ENCODE measurements at regions not wholly inside any gene's neighbourhood (a gene's known extent, or its start where the extent isn't known, plus 50 kb on each side); places are given as distances from the start of the nearest gene placed in this dataset.

DNA sequence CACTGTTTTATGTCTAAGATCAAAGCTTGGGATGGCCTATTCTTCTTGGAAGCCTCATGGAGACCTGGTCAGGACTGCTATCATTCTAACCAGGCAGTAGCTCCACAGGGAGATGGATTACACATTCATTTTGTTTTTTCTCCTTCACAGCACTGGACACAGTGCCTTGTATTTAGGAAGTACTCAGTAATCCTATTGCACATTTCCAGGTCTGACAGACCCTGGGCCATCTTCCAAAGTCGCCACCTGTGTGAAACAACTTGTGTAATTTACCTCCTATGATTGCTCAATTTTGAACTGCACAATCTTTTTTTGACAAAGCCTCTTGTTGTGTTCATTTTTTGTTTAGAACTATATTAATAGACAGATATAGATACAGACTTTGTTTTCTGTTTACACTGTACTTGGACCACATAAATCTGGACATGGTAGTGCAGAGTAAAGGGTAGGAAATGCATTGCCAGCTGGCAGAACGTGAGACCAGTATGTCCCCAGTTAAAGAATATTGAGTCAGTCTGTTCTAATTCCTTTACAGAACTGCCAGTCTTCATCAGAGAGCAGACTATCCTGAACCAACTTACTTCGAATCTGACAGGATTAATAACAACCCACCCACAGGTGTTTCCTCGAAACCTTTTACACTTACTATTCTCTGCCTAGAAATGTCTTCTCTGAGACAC, 277.8 kb upstream of the CYRIA start:
- 20% methylated on average over 4 of the region's 4 CpGs for WGBS (ENCODE audit: low lambda C conversion rate)
- H4K20me1 ChIP-seq (ENCODE audit: insufficient read depth): no peaks in the 10 kb centered on the region
- H3K27me3 ChIP-seq (ENCODE audit: insufficient read depth): no peaks in the 10 kb centered on the region
- no peaks in the 10 kb centered on the region for H3K4me1 ChIP-seq (ENCODE audit: control insufficient read depth in 1 of 2, insufficient read depth in 2 of 2, low read depth in 1 of 2, low read length in 1 of 2)
- H3K36me3 ChIP-seq (replicated peaks in 1 of 2; ENCODE audit: control insufficient read depth in 1 of 2, insufficient read depth in 2 of 2, low read length in 1 of 2): no peaks in the 10 kb centered on the region
- no peaks in the 10 kb centered on the region for H3K9me3 ChIP-seq
- H3F3A ChIP-seq (replicated peaks; ENCODE audit: insufficient read depth): no peaks in the 10 kb centered on the region
- H3K27ac ChIP-seq (ENCODE audit: low read depth in 2 of 2, low read length in 1 of 2): no peak overlapping the region
- DNase-seq: no peak
- ChIA-PET CTCF (interaction anchor here (1.1 to 1.4 kb wide), 2 partner anchors 10 to 187 kb away, joined by 3 read pairs; no protein-coding TSS in a partner anchor), POLR2A (no interaction called here)
- TF ChIP-seq EZH2phosphoT487 (IDR thresholded peaks at IDR 0.05; ENCODE audit: borderline replicate concordance, low read depth) (no peak), CHD2 (IDR thresholded peaks at IDR 0.05; ENCODE audit: low read length, partially characterized antibody) (no peak), RXRA (IDR thresholded peaks at IDR 0.05; ENCODE audit: borderline replicate concordance, low read depth) (no peak), TAF1 (IDR thresholded peaks at IDR 0.05; ENCODE audit: borderline replicate concordance, low read depth, low read length) (no peak), SIN3A (IDR thresholded peaks at IDR 0.05; ENCODE audit: borderline replicate concordance, low read depth, low read length) (no peak)
- TF ChIP-seq, protein P1, sequence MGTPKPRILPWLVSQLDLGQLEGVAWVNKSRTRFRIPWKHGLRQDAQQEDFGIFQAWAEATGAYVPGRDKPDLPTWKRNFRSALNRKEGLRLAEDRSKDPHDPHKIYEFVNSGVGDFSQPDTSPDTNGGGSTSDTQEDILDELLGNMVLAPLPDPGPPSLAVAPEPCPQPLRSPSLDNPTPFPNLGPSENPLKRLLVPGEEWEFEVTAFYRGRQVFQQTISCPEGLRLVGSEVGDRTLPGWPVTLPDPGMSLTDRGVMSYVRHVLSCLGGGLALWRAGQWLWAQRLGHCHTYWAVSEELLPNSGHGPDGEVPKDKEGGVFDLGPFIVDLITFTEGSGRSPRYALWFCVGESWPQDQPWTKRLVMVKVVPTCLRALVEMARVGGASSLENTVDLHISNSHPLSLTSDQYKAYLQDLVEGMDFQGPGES (IDR thresholded peaks at IDR 0.05; ENCODE audit: low read depth, low read length): no peak
- TF ChIP-seq, protein P2, sequence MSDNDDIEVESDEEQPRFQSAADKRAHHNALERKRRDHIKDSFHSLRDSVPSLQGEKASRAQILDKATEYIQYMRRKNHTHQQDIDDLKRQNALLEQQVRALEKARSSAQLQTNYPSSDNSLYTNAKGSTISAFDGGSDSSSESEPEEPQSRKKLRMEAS (IDR thresholded peaks at IDR 0.05; ENCODE audit: low read depth): no peak
- TF ChIP-seq, protein P3, sequence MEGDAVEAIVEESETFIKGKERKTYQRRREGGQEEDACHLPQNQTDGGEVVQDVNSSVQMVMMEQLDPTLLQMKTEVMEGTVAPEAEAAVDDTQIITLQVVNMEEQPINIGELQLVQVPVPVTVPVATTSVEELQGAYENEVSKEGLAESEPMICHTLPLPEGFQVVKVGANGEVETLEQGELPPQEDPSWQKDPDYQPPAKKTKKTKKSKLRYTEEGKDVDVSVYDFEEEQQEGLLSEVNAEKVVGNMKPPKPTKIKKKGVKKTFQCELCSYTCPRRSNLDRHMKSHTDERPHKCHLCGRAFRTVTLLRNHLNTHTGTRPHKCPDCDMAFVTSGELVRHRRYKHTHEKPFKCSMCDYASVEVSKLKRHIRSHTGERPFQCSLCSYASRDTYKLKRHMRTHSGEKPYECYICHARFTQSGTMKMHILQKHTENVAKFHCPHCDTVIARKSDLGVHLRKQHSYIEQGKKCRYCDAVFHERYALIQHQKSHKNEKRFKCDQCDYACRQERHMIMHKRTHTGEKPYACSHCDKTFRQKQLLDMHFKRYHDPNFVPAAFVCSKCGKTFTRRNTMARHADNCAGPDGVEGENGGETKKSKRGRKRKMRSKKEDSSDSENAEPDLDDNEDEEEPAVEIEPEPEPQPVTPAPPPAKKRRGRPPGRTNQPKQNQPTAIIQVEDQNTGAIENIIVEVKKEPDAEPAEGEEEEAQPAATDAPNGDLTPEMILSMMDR (IDR thresholded peaks at IDR 0.05): no peak
- H3K9me2 ChIP-seq: no peaks in the 10 kb centered on the region
- no peak overlapping the region for H3K4me3 ChIP-seq (ENCODE audit: low read depth in 2 of 2, low read length in 1 of 2)
- H3K4me2 ChIP-seq: no peak overlapping the region
- no peak overlapping the region for H2AFZ ChIP-seq (ENCODE audit: low read depth)
- H3K9ac ChIP-seq: no peak overlapping the region
- no peaks in the 10 kb centered on the region for H3K79me2 ChIP-seq (ENCODE audit: insufficient read depth)

DNA sequence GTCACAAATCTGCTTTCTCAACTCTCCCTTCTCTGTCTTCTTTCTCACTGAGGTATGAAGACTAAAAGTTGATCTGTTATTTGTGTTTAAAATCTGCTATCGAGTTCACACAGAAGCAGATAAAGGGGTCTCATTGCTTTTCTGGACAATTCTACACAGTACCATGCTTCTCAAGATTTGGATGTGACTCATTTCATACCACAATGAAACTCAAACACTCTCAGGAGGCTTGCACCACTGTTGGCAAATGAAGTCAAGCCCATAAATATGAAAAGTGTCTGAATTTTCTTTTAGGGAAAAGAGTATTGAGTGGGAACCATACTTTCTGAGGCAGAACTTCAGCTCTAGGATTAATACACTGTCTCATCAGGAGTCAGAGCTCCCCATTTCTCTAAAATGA, 274.6 kb upstream of the CYRIA start:
- H2AFZ ChIP-seq (ENCODE audit: low read depth): no peak overlapping the region
- WGBS (ENCODE audit: low lambda C conversion rate): 6% methylated on average over 1 of the region's 1 CpG
- ChIA-PET POLR2A (no interaction called here), CTCF (interaction anchor here (0.7 to 1.6 kb wide), 4 partner anchors 11 to 370 kb away, joined by 3 to 4 read pairs (median 3); no protein-coding TSS in a partner anchor)
- H3K79me2 ChIP-seq (ENCODE audit: insufficient read depth): no peaks in the 10 kb centered on the region
- H3K9me2 ChIP-seq: no peaks in the 10 kb centered on the region
- TF ChIP-seq FOXM1 (IDR thresholded peaks at IDR 0.05; ENCODE audit: low read depth) (no peak), EZH2phosphoT487 (IDR thresholded peaks at IDR 0.05; ENCODE audit: borderline replicate concordance, low read depth) (no peak), SIN3A (IDR thresholded peaks at IDR 0.05; ENCODE audit: borderline replicate concordance, low read depth, low read length) (no peak), CHD2 (IDR thresholded peaks at IDR 0.05; ENCODE audit: low read length, partially characterized antibody) (no peak), POLR2AphosphoS5 (IDR thresholded peaks at IDR 0.05; ENCODE audit: low read depth, low read length) (no peak), FOSL2 (IDR thresholded peaks at IDR 0.05; ENCODE audit: borderline replicate concordance, low read depth) (no peak), JUND (IDR thresholded peaks at IDR 0.05) (no peak), ELF1 (IDR thresholded peaks at IDR 0.05) (no peak), YY1 (IDR thresholded peaks at IDR 0.05; ENCODE audit: low read depth) (no peak), RFX5 (IDR thresholded peaks at IDR 0.05; ENCODE audit: low read length) (no peak), GATA2 (CRISPR knock-in tag; IDR thresholded peaks at IDR 0.05) (no peak)
- TF ChIP-seq, protein P1 (IDR thresholded peaks at IDR 0.05; ENCODE audit: low read depth, low read length): no peak
- TF ChIP-seq, protein P4, sequence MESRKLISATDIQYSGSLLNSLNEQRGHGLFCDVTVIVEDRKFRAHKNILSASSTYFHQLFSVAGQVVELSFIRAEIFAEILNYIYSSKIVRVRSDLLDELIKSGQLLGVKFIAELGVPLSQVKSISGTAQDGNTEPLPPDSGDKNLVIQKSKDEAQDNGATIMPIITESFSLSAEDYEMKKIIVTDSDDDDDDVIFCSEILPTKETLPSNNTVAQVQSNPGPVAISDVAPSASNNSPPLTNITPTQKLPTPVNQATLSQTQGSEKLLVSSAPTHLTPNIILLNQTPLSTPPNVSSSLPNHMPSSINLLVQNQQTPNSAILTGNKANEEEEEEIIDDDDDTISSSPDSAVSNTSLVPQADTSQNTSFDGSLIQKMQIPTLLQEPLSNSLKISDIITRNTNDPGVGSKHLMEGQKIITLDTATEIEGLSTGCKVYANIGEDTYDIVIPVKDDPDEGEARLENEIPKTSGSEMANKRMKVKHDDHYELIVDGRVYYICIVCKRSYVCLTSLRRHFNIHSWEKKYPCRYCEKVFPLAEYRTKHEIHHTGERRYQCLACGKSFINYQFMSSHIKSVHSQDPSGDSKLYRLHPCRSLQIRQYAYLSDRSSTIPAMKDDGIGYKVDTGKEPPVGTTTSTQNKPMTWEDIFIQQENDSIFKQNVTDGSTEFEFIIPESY (IDR thresholded peaks at IDR 0.05; ENCODE audit: borderline replicate concordance, low read depth): no peak
- no peaks in the 10 kb centered on the region for H3K4me1 ChIP-seq (ENCODE audit: control insufficient read depth in 1 of 2, insufficient read depth in 2 of 2, low read depth in 1 of 2, low read length in 1 of 2)
- no peaks in the 10 kb centered on the region for H3F3A ChIP-seq (replicated peaks; ENCODE audit: insufficient read depth)
- no peak overlapping the region for H3K4me2 ChIP-seq
- H3K9me3 ChIP-seq: no peaks in the 10 kb centered on the region
- no peaks in the 10 kb centered on the region for H3K36me3 ChIP-seq (replicated peaks in 1 of 2; ENCODE audit: control insufficient read depth in 1 of 2, insufficient read depth in 2 of 2, low read length in 1 of 2)
- H3K4me3 ChIP-seq (ENCODE audit: low read depth in 2 of 2, low read length in 1 of 2): no peak overlapping the region
- DNase-seq: no peak
- H3K9ac ChIP-seq: no peak overlapping the region
- no peaks in the 10 kb centered on the region for H3K27me3 ChIP-seq (ENCODE audit: insufficient read depth)
- no peak overlapping the region for H3K27ac ChIP-seq (ENCODE audit: low read depth in 2 of 2, low read length in 1 of 2)
- H4K20me1 ChIP-seq (ENCODE audit: insufficient read depth): no peaks in the 10 kb centered on the region
